ENCODE measurements at regions not wholly inside any gene's neighbourhood (a gene's known extent, or its start where the extent isn't known, plus 50 kb on each side); places are given as distances from the start of the nearest gene placed in this dataset.
A peak's percentile ranks its signal among the peaks of the same experiment; 100 is the strongest.

- no peak for DNase-seq
Observed at GRCh38 chr13:110097013-110097412, 209.9 kb downstream of the COL4A1 start.

- DNase-seq: peak; percentile 65 to 84 (median 76)
Observed at GRCh38 chr13:110092831-110093247, 214.1 kb downstream of the COL4A1 start.

DNA sequence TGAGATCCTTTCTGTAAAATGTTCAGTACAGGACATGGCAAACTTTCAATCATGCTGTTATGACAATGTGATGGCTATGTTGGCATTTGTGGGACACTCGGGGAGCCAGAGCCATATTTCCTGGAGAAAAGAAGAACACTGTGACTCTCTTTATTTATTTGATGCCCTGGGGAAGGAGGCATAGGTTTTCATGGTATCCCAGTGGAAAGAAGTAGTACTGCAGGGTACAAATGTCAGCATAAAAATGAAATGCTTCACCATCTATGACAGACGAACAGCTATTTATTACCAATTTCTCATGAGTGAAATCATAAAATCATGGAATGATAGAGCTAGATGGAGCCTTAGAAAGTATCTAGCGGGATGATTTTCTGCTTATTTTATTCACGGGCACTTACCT, 217.1 kb downstream of the COL4A1 start:
- no peak for DNase-seq

DNA sequence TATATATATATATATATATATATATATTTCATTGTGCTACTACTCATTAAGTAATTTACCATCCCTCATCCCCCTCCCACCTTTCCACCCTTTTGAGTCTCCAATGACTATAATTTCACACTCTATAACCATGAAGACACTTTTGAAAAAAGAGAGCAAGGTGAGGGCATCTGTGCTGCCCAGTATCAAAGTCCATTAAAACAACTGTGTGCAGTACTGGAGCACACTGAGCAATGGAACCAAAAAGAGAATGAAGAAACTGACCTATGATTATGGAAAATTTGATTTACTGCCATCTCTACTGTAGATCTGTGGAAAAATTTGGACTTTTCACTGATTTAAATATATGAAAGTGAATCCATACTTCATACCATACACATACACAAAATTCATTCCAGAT, 217.9 kb downstream of the COL4A1 start:
- no peak for DNase-seq

- no peak for DNase-seq
Observed at GRCh38 chr13:110073982-110074381, 233.0 kb downstream of the COL4A1 start.

DNA sequence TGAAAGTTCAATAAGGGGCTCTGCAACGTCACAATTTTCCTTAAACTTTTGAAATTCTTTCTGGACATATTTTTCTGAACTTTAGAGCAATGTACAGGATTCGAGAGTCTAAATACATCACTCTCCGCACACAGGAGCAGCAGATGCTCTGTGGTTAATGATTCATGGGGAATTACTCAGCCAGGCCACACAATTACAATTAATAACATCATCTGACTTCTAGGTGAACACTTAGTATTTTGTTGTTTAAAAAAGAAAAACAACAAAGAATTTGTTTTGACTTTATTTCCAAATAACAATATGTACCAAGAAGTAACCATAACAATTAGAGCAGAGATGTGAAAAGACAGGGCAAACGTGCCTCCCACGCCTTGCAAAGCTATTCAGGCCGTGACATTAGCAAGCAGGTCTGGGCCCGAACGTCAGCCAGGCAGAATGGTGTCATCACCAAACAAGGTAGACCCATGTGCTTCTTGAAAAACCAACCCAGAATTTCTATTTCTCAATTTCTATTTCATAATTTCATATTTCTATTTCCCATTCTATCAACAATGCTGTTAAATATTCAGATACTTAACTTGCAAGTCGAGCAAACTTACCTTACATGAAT, 236.3 kb downstream of the COL4A1 start:
- DNase-seq: no peak

DNA sequence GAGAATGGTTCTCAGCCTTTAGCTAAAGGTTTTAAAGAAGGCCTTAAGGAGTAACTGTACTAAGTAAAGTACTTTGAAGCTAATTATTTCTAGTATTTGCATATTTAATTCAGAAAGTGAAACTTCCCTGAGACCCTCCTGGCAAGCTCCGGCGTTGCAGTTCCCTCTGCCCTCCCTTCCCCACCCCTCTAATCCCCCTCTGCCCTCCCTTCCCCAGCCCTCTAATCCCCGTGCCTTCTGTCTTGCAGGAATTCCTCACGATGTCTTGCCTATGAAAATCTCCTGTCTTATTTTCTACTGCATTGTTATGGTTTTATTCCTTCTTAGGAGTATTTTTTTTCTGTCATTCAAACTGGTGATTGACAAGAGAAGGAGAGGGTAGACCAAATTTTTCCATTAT, 236.9 kb downstream of the COL4A1 start:
- no peak for DNase-seq

GRCh38 chr13:110068176-110068473, 238.8 kb downstream of the COL4A1 start:
- DNase-seq: no peak

DNA sequence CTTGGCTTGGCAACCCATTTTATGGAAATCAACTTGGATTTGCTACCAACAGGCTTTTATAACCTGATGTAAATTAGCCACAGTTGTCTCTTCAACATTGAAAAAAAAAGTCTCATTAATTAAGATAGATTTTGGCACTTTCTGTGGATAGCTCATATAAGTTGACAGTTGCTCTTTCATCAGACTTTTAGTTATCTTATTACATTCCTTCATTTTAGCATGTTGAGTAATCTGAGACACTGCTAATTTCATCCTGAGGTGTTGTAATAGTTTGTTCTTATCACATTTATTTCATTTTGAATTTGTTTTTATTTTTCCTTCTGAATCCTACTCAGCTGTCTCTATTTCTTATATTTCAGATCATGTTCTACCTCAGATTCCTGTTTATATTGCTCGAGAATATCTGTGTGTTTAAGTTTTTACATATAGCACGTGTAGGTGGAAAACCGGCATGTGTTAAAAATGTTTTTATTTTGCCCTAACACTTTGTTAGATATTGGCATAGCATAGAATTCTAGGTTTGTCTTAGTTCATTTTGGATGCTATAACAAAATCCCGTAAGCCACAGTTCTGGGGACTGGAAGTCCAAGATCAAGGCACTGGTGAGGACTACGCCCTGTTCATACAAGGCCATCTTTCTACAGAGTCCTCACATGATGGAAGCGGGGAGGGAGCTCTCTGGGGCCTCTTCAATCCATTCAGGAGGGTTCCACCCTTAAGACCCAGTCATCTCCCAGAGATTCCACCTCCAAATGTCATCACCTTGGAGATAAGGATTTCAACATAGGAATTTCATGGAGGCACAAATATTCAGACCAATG, 239.4 kb downstream of the COL4A1 start:
- DNase-seq: no peak

GRCh38 chr13:110065780-110066179, 241.2 kb downstream of the COL4A1 start:
- DNase-seq: no peak

- DNase-seq: no peak
Observed at GRCh38 chr13:110063490-110064421, 243.2 kb downstream of the COL4A1 start.

DNA sequence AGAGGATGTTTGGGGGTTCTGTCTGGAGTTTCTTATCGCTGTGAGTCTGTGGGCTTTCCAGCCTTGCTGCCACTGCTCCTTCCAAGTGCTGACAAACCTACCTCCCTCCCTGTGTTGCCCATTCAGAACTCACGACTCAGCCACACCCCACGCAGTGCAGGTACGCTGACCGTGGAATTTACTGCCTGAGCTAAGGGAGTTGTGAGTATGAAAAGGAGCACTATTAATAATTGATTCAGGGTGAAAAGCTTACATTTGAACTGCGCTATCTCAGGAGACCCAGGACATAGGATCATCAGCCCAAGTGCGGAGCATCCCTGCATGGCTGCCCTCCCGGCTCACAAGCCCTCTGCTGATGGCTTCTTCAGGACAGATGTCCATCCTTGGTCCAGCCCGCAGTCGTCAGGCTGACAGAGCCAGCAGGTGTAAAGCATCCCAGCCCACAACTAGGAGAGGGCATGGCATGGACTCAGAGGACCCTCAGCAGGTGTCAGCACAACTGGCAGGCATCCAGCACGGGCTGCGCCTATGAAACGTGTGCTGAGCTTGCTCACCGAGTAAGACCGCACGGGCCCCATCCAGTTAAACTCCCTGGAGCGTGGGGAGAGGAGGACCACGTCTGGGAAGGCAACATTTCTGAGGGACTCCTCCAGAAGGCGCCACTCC, 244.0 kb downstream of the COL4A1 start:
- DNase-seq: no peak

DNA sequence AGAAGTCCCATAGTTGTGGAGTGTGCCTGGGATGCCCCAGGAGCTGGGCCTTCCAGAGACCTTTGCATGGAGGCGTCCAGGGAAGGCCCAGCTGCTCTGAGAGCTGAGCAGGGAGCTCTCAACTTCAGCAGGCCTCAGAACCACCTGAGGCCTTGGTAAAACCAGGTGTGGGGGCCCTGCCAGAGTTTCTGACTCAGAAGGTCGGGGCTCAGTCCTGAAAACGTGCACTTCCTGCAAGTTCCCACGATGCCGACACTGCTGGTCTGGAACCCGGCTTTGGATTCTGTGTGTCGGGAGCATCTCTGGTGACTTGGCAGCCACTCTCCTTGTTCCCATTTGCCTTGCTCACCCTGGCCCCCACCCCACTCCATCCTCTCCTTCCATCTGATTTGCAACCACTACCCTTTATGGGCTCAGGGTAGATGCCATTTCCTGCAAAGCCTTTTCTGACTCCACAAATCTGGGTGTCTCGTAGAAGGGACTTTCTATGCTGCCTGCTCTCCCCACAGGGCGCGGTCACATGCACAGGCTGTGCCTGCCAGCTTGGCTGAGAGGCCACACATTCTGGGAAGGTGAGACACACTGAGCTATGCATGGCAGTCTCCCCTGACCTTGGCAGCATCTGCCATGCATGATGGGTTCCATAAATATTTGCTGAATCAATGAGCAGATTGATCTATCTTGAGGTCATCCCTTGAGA, 244.7 kb downstream of the COL4A1 start:
- DNase-seq: no peak

GRCh38 chr13:110061270-110061669, 245.7 kb downstream of the COL4A1 start:
- DNase-seq: no peak

DNA sequence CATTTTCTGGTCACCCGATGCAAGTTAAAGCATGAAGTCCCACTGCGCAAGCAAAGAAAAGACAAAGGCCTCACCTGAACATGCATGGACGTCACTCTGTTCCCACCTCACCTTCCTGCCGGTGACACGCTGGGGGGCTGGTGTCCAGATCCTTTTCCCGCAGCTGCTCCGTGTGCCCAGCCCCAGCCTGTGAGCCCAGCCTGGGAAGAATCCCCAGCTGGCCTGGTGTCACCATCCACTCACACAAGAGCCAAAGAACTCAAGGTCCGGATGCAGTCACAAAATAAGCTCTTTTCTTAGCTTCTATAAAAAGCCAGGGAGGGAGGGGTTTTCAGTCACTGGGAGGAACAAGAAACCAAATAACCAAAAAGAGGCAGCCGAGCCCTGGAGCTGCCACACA, 249.9 kb downstream of the COL4A1 start:
- DNase-seq: no peak

DNA sequence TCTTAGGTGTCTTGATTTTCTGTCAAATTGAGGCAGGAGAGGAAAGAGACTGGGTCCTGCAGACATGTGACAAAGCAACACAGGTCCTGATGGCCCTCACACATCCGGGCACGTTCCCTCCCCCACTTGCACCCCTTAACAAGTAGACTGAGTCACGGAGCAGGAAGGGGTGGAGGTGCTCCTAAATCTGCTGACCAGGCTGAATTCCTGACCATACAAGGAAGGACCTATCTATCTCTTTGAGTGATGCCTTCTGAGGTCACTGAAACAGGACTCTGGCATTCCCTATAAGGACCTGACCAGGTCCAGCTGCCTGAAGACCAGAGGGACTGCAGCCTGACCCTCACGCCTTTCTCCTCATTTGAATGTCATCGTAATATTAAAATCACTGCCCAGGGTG, 250.3 kb downstream of the COL4A1 start:
- DNase-seq: no peak

DNA sequence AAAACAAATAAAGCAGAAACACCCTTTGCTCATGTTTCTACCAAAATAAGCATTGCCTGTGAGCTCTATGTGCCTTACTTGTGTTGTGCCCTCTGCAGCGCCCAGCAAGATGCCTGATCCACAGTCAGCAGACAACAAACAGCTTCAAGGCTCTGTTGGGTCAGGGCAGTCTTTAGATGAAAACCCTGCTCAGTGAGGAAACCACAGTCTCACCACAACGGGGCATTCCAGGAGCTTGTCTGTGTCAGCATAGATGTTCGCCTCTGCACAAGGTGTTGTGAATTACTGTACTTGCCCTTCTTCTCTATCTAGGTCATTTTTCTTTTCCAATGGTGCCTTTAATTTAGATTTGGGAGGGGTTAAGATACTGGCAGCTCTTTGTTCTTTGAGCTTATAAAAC, 251.9 kb downstream of the COL4A1 start:
- DNase-seq: no peak

- DNase-seq: no peak
Observed at GRCh38 chr13:110054041-110054440, 252.9 kb downstream of the COL4A1 start.

DNA sequence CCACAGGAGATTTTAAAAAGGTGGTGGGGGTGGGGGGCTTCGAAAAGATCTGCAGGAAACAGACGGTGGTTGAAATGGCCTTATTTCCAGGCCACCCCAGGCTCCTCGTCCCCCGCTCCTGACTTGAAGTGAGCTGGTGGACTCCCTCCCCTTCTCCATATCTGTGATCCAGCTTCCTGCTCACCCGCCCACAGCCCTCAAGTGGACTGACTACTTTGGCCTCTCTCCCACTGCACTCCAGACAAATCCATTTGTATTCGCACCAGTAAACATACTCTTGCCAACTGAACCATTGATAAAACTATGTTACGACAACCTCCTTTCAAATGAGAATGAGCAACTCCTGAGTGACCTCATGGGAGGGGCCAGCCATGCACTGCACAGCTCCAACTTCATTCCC, 259.5 kb downstream of the COL4A1 start:
- peak in 1 of 4 experiments; percentile 30 for DNase-seq

DNA sequence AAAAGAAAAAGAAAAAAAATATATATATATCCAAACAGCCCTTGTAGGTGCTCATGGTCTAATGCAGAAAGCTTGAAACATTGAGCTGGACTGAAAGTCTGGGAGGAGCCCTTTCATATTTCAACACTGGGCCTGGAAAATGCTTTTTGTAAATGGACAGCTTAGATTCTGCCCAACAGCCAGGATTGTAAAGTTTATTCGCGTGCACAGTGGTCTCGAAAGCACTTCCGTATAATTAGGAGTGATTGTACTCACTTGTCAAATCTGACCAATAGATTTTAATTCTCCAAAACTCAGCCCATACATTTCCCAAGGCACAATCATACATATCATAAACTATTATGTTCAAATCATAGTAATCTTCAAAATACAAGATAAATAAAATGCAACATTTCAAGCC, 260.1 kb downstream of the COL4A1 start:
- no peak for DNase-seq

GRCh38 chr13:110045919-110046318, 259.5 kb upstream of the IRS2 start:
- DNase-seq: no peak

GRCh38 chr13:110045202-110045601, 258.8 kb upstream of the IRS2 start:
- DNase-seq: peak in 2 of 4 experiments; percentile 3 to 14

All from suppressor macrophage (primary cell).